Aorta (tissue), 5 donors: ENCODE measurements at regions not wholly inside any gene's neighbourhood (a gene's known extent, or its start where the extent isn't known, plus 50 kb on each side); places are given as distances from the start of the nearest gene placed in this dataset.

ENCODE experiments used
- ATAC-seq: fragments of 200-7000 bp; cut with Tn5 transposase; one replicate; pipeline ENCODE4 v1.9.1; 2022; ENCODE audit warnings: moderate library complexity; ENCODE audit not compliant: low FRiP score
- DNase-seq, 2 donors: peaks; one replicate each; pipeline ENCODE4 v3.0.0-alpha.2; 2020
- H3K27ac ChIP-seq, 2 donors: one replicate each; pipeline ENCODE4 v1.5.1; 2013; ENCODE audit warnings: low read length in 2 of 2, mild to moderate bottlenecking in 2 of 2, moderate library complexity in 2 of 2, control low read depth in 1 of 2, inconsistent platforms in 1 of 2, low read depth in 1 of 2
- H3K27me3 ChIP-seq, 2 donors: one replicate each; pipeline ENCODE4 v1.6.1; 2013; ENCODE audit warnings: control low read depth in 1 of 2, low read length in 1 of 2, mild to moderate bottlenecking in 1 of 2, moderate library complexity in 1 of 2; ENCODE audit not compliant: insufficient read depth in 2 of 2, control insufficient read depth in 1 of 2
- H3K36me3 ChIP-seq, 2 donors: one replicate each; pipeline ENCODE4 v1.6.1; 2013; ENCODE audit warnings: control low read depth in 1 of 2, low read length in 1 of 2, mild to moderate bottlenecking in 1 of 2; ENCODE audit not compliant: insufficient read depth in 2 of 2, control insufficient read depth in 1 of 2
- H3K4me1 ChIP-seq, 2 donors: one replicate each; pipeline ENCODE4 v1.6.1; 2013; ENCODE audit warnings: low read length in 2 of 2, control low read depth in 1 of 2, mild to moderate bottlenecking in 1 of 2, moderate library complexity in 1 of 2; ENCODE audit not compliant: insufficient read depth in 2 of 2, control insufficient read depth in 1 of 2
- H3K4me3 ChIP-seq, 2 donors: one replicate each; pipeline ENCODE4 v1.5.1; 2013; ENCODE audit warnings: low read length in 2 of 2, control low read depth in 1 of 2, mild to moderate bottlenecking in 1 of 2
- H3K9me3 ChIP-seq: one replicate; pipeline ENCODE4 v1.6.1; 2013; ENCODE audit warnings: mild to moderate bottlenecking, low read length; ENCODE audit not compliant: control insufficient read depth
- WGBS, 2 donors: extraction: QIAGEN DNeasy Blood & Tissue Kit; methylation state at CpG; one replicate each; pipeline ENCODE4 v1.1.7; 2013; 5-methylcytosine and 5-hydroxymethylcytosine counted together
- intact Hi-C, 2 donors: fragments of 100-400 bp; cut with DNase I; formaldehyde crosslinking; loops; one replicate each; pipeline versions ENCODE4 v1.14.2 to v1.15.0; 2022
- donor health status: healthy with polysubstance abuse.
- donor health status: Bipolar disorder and iron deficiency.
- donor health status: DM: no; HTN: no; CAD: no.
- donor health status: DM: no; HTN: no; CAD: no.
- donor health status: DM: yes; HTN: yes; CAD: no.

- Histone ChIP-seq H3K27me3 (no peaks in the 10 kb centered on the region), H3K36me3 (no peaks in the 10 kb centered on the region), H3K9me3 (no peaks in the 10 kb centered on the region), H3K27ac (no peak overlapping the region), H3K4me3 (no peak overlapping the region), H3K4me1 (no peaks in the 10 kb centered on the region)
- intact Hi-C loops, result no loop called here
- ATAC-seq (no peak), DNase-seq (no peak)
- WGBS, 2 donors, result 88% methylated on average over 3 of the region's 3 CpGs
Measured at GRCh38 chr4:151940926-151941617, 180.3 kb upstream of the GATB start.

- DNase-seq (no peak), ATAC-seq (no peak)
- Histone ChIP-seq H3K36me3 (no peaks in the 10 kb centered on the region), H3K9me3 (no peaks in the 10 kb centered on the region), H3K27ac (no peak overlapping the region), H3K4me3 (no peak overlapping the region), H3K27me3 (no peaks in the 10 kb centered on the region), H3K4me1 (no peaks in the 10 kb centered on the region)
- 90% methylated on average over 2 of the region's 2 CpGs for WGBS, 2 donors
- intact Hi-C loops, result no loop called here
Measured at GRCh38 chr4:151940291-151940690, 179.5 kb upstream of the GATB start.

GRCh38 chr4:151939670-151940069 is 178.9 kb upstream of the GATB start:
- intact Hi-C loops, result no loop called here
- 59 to 70% methylated on average over 3 of the region's 3 CpGs for WGBS, 2 donors
- Histone ChIP-seq H3K9me3 (no peaks in the 10 kb centered on the region), H3K4me1 (no peaks in the 10 kb centered on the region), H3K27me3 (no peaks in the 10 kb centered on the region), H3K36me3 (no peaks in the 10 kb centered on the region), H3K27ac (no peak overlapping the region), H3K4me3 (no peak overlapping the region)
- ATAC-seq (no peak), DNase-seq (no peak)

GRCh38 chr4:151935411-151935810 is 174.6 kb upstream of the GATB start:
- no peaks in the 10 kb centered on the region for H3K36me3 ChIP-seq
- H3K27me3 ChIP-seq, result no peaks in the 10 kb centered on the region
- no peak overlapping the region for H3K4me3 ChIP-seq
- H3K4me1 ChIP-seq, result no peaks in the 10 kb centered on the region
- intact Hi-C loops, result no loop called here
- WGBS, 2 donors, result 85 to 88% methylated on average over 1 of the region's 1 CpG
- no peaks in the 10 kb centered on the region for H3K9me3 ChIP-seq
- H3K27ac ChIP-seq, result no peak overlapping the region
- ATAC-seq, result no peak
- DNase-seq, result no peak

- Histone ChIP-seq H3K9me3 (no peaks in the 10 kb centered on the region), H3K36me3 (no peaks in the 10 kb centered on the region), H3K4me1 (no peaks in the 10 kb centered on the region), H3K27me3 (no peaks in the 10 kb centered on the region), H3K4me3 (no peak overlapping the region), H3K27ac (no peak overlapping the region)
- 86 to 88% methylated on average over 5 of the region's 5 CpGs for WGBS, 2 donors
- ATAC-seq (no peak), DNase-seq (no peak)
- intact Hi-C loops, result no loop called here
Measured at GRCh38 chr4:151934766-151935165, 174.0 kb upstream of the GATB start.

DNA sequence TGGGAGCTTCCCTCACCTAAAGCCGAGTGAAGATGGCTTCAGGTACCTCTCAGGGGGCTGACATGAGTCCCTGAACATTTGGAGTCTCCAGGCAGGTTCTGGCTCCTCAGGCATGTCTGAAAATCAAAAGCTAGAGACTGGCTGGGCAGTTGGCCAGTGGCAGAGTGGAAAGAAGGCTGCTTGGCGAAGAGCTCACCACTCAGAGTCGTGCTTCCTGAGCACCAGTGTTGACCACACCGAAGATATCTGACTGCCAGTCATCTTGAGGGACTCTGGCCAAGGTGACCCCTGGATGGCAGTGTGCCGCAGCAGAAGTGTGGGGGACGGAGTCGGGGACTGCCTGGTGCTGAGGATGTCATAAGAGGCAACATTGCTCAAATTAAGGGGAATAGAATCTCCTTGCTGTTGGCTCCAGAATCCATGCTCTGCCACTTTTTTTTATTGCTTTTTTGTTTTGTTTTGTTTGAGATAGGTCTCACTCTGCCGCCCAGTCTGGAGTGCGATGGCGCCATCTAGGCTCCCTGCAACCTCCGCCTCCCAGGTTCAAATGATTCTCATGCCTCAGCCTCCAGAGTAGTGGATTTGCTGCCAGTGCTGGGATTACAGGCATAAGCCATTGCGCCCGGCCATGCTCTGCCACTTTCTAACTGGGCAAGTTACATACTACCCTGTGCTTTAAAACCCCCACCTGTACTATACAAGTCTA is 172.5 kb upstream of the GATB start:
- Histone ChIP-seq H3K27ac (no peak overlapping the region), H3K9me3 (no peaks in the 10 kb centered on the region), H3K27me3 (no peaks in the 10 kb centered on the region), H3K4me1 (no peaks in the 10 kb centered on the region), H3K36me3 (no peaks in the 10 kb centered on the region), H3K4me3 (no peak overlapping the region)
- intact Hi-C loops, result no loop called here
- ATAC-seq (no peak), DNase-seq (no peak)
- WGBS, 2 donors, result 77 to 81% methylated on average over 13 of the region's 13 CpGs

DNA sequence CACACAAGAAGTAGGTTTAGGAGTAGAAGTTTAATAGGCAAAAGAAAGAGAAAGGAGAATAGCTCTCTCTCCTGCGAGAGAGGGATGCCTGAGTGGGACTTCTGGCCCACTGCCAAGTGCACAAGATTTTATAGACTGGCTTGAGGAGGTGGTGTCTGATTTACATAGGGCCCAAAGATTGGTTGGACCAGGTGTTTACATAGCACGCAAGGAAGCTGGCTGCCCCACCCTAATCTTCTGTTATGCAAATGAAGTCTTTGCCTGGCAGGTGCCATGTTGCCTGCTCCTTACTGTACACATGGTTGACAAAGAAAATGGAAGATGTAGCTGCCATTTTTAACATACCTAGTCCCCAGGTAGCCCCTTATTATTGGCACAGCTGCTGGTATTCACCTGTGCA is 170.8 kb upstream of the GATB start:
- ATAC-seq, result no peak
- H3K9me3 ChIP-seq, result no peaks in the 10 kb centered on the region
- 49 to 57% methylated on average over 2 of the region's 2 CpGs for WGBS, 2 donors

DNA sequence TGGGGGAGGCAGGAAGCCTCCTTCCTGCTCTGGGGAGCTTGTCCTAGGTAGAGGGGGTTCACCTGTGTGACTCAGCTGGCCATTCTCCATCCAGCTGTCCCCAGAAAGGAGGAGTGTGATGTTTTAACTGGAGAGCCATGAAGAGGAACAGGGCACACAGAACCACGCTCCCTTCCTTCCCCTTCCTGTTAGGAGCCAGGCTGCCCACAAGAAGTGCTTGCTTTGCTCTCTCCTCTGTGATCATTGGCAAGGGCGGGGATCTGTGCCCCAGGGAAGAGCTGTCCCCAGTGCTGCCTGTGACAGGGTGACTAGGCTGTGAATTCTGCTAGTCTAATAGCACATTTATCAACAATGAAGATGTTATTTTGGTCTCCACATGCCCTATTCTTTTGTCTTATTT is 169.6 kb upstream of the GATB start:
- no peak overlapping the region for H3K4me3 ChIP-seq
- no peaks in the 10 kb centered on the region for H3K4me1 ChIP-seq
- intact Hi-C loops, result no loop called here
- ATAC-seq (no peak), DNase-seq (peak in 1 of 2 donors; percentile 61)
- 73 to 77% methylated on average over 2 of the region's 2 CpGs for WGBS, 2 donors
- H3K27ac ChIP-seq, result no peak overlapping the region
- no peaks in the 10 kb centered on the region for H3K27me3 ChIP-seq
- no peaks in the 10 kb centered on the region for H3K9me3 ChIP-seq
- H3K36me3 ChIP-seq, result no peaks in the 10 kb centered on the region

More for the DNA sequence above, 170.8 kb upstream of the GATB start:
- Histone ChIP-seq H3K36me3 (no peaks in the 10 kb centered on the region), H3K4me1 (no peaks in the 10 kb centered on the region), H3K4me3 (no peak overlapping the region), H3K27me3 (no peaks in the 10 kb centered on the region), H3K27ac (no peak overlapping the region)
- intact Hi-C loops, result no loop called here
- DNase-seq, result no peak

GRCh38 chr4:151928112-151928511 is 167.3 kb upstream of the GATB start:
- no peaks in the 10 kb centered on the region for H3K4me1 ChIP-seq
- H3K27ac ChIP-seq, result no peak overlapping the region
- DNase-seq (no peak), ATAC-seq (no peak)
- no peak overlapping the region for H3K4me3 ChIP-seq
- no peaks in the 10 kb centered on the region for H3K27me3 ChIP-seq
- intact Hi-C loops, result no loop called here
- WGBS, 2 donors, result 65 to 72% methylated on average over 5 of the region's 5 CpGs
- H3K36me3 ChIP-seq, result no peaks in the 10 kb centered on the region
- no peaks in the 10 kb centered on the region for H3K9me3 ChIP-seq
